Activated CD4-positive, alpha-beta T cell treated with anti-CD3 and anti-CD28 coated beads, Interleukin-2, amount 50 U/mL, for 16 hours (primary cell): ENCODE measurements at regions not wholly inside any gene's neighbourhood (a gene's known extent, or its start where the extent isn't known, plus 50 kb on each side); places are given as distances from the start of the nearest gene placed in this dataset.
"Not testable (repeated sequence)": the region's sequence is repeated elsewhere in the genome, so short reads cannot be mapped to it uniquely, and the experiment has no call there.

Source experiments
- DNase-seq: peaks from one replicate; pipeline ENCODE4 v3.0.0-alpha.2; 2020

DNA sequence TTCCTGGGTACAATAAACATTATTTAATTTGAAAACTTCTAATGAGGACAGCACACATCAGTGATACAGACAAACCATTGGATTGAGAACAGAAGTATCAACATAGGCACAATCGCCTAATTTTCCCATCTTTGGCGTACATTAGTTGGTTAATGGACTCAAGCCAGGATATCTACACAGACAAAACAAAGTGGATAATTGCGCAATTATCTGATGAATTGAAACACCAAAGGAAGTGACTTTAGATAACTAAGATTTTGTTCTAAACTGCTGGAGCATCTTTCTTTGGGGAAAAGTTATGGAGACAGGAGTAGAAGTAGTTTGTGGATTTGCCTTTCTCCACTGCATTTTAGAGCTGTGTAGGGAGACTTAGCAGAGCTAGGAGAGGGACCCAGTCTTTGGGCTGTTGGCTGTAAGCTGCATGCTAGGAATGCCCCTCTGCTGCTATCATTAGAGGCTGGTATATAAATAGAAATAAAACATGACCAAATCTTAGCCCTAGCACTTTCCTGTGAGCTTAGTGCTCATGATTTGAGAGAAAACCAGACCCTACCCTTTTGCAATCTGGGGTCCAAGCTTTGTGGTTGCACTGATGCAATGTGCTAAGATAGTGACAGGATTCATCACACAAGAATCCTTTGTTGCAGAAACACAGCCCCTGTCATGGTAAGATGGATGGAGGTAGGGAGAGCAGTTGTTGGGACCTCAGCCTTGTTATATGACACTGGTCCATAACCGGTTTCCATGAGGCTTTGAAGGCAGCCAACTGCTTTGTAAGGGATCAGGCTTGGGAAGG lies 264.5 kb upstream of the PIK3C3 start:
- DNase-seq = no peak

DNA sequence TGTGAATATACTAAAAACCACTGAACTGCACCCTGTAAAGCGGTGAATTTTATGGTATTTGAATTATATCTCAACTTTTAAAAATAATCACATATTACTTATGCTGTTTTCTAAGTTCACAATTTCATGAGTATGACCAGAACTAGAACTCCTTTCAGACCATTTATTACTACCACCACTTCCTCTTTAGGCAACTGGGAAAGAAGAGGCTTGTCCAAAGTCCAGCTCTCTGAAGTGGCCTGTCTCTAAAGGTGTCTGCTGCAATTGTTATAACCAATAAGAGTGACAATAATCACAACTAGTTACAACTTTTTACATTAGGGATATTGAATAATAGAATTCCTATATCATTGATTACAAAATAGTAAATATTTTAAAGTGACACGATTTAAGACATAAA lies 267.9 kb upstream of the PIK3C3 start:
- no peak for DNase-seq

DNA sequence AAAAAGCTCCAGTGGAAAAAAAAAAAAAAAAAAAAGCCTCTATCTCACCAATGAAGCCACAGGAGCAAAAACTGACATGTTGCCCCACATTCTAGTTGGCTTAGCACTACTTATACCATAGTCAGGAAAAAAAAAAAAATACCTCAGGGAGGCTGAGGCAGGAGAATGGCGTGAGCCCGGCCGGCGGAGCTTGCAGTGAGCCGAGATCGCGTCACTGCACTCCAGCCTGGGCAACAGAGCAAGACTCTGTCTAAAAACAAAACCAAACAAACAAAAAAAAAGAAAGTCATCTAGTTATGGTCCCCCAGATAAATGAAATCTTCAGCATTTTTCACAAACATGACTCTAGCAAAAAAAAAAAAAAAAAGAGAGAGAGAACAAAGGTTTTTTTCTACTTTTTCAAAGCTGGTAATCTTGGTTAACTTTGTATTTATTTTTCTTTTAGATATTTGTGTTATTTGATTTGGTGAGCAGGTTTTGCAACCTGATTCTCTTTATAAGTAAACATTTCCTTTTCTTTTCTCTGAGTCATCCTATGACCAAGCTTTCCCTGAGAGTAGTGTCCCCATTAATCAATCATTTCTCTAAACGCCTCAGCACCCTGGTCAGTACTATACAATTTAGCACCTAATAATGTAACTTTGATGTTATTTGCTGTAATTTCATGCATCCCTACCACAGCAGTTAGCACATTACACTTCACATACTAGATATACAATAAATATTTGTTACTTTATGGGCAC lies 273.7 kb upstream of the PIK3C3 start:
- no peak for DNase-seq

DNA sequence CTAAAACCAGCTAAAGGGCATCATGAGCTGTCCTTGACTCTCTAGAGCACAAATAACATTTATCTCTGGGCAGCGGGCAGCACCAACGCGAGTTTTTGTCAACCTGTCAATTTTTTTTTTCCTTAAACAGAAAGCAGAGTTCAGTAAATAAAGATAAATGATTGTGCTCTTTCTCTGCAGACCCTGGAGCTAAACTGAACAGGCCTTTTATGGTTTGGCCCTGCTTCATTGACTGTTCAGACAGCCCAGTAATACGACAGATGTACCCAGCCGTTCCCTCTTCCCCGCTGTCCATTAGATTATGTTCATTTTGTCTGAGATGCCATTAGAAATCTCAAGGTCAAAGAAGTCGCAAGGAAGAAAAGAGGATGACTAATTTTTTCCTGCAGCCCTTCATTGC lies 280.5 kb upstream of the PIK3C3 start:
- DNase-seq = no peak

DNA sequence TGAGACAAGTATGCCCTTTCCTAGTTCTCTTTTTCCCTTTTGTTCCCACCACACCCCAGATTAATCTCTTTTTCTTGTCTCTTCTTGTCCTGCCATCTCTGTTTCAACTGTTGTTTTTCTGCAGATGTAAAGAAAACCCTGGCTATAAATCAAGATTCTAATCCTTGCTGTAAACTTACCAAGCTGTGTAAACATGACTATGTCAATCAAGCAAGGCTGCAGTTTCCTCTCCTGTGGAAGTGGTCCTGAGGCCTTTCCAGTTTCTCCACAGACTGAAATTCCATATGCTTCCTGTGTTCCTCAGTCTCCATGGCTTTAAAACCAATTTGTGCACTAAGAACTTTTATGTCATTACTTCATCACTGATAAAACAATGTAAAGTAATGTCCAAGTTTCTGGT lies 288.8 kb upstream of the PIK3C3 start:
- DNase-seq = no peak

DNA sequence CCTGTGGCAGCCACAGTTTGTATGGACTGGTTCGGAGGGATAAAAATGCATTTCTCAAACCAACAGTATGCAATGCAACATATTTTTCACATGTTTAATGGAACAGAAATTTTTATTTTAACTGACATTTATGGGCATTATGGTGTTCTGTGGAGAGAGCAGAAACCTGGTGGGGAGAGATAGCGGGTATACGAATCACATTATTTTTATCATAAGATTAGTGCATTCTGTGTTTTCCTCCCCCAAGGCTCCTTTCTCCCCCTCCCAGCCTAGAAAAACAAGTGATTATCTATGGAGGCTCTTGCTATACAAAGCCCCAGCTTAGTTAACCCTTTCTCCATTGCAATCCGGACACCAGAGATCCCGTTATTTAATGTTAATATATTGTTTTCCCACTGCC lies 289.8 kb upstream of the PIK3C3 start:
- no peak for DNase-seq

DNA sequence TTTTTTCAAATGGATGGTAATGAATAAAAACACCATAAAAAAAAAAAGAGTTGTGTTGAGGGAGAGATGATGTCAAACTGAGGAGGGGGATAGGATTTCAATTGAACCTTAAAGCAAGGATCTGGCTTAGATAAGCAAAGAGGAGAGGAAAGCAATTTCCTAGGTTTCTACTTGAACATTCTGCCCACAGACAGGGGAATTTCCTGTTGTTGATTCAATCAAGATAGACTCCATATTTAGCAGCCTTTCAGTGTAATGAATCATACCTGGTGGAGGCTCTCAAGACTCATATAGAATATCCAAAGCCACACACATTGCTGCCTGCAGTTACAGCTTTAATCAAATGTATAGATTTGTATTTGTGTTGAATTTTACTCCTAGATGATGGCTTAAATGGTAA lies 294.4 kb upstream of the PIK3C3 start:
- DNase-seq = no peak

DNA sequence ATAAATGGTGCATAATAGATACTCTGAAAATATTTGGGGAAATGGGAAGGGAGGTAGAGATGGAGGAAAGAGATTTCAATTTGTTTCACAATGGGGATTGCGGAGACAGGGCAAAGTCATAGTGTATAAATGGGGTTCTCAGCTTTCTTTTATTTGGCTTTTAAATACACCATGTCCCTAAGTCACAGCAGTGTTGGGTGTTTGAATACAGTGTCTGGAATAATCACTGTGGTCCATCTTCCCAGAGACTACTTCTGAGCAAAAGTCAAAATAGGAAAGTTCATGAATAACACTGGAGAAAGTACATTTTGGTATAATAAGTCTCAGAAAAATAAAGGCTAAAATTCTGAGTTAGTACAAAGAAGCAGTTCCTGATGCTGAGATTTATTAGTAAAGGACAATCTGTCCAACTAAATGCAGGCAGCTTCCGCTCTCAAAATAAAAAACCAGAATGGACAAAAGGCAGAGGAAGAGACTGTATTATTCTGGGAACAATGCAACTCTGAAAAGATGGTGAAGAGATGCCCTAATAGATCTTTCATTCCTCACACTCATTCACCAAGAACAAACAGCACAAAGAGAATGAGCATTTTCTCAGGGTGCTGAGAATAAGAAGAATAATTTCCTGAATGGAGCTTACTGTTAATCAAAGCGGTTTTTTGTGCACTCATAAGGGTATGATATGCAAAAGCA lies 295.4 kb upstream of the PIK3C3 start:
- no peak for DNase-seq

DNA sequence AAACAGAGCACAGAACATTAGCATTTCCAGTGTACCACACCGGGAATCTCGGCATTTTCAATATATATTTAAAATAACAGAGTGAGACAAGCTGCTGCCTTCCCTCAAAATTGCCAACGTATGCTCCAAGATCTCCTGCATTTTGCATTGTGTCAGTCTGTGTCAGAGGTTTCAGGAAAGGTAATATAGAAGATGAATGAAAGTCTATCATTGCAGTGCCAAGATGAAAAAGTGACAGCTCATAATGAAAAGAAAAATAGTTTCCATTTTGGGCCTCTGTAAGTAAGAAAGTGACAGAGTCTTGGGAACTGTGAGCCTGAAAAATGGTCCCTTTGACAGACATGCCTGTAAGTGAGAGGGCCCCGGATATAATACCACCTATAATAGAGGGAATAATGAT lies 297.8 kb upstream of the PIK3C3 start:
- DNase-seq = no peak

DNA sequence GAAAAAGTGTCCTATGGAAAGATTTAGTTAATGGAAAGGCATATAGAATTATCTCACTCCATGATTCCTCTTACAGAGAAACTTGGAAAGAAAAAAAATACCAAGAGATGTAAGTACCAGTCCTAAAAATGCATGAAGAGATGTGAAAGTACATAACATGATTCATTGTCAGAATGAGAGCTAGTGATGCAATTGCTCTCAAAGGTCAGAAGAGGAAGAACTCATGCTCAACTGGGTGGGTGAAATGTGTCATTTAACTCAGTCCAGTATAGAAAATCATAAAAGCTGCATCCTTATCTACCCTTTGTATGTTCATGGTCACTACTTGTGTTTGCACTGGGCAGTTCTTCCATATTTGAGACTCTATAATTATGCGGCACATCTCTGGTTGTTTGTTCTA lies 300.0 kb upstream of the PIK3C3 start:
- DNase-seq = no peak

DNA sequence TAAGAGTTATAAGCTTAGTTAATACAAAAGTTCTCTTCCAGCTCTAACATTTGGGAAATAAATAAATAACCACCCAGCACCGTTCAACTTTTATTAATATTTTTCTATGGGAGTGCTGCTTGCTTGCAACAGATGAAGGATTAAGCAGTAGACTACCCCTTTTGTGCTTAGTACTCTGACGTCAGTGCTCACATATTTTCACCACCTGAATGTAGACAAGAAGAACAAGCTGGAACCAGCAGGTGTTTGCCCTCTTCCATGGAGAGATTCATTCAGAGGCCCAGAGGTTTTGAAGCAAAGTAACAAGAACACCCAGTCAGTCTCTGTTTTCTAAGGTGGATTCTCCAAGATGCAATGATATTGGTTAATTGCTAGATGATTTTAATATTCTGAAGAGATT lies 307.1 kb upstream of the PIK3C3 start:
- no peak for DNase-seq

DNA sequence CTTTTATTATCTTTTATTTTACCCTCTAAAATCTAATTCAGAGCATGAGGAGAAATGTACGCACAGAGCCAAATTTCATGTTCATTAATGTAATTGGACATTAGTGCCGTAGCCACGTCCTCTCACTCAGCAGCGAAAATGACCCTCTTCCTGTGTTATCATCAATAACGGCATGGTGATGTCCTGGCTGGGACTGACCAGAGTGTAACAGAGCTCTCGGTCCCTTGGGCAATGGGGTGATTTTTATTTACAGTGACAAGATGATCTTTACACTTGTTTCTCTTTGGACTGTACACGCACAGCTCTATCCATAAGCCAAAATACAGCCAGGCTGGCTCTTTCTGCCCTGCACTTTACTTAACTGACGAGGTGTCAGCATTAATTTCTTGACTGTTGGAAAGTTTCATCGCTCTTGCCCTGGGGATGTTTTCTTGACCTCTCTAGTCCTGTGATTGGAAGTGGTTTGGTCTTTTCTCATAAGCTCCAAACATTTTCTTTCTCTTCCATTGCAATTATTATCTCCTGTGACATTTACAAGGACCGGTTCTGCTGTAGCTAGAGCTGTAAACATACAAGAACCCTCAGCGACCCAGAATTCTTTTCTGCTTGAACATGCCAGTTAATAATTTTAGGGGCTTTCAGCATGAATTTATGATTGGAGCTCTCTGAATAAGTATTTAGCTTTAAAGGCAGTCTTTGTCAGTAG lies 308.0 kb upstream of the PIK3C3 start:
- DNase-seq = no peak

DNA sequence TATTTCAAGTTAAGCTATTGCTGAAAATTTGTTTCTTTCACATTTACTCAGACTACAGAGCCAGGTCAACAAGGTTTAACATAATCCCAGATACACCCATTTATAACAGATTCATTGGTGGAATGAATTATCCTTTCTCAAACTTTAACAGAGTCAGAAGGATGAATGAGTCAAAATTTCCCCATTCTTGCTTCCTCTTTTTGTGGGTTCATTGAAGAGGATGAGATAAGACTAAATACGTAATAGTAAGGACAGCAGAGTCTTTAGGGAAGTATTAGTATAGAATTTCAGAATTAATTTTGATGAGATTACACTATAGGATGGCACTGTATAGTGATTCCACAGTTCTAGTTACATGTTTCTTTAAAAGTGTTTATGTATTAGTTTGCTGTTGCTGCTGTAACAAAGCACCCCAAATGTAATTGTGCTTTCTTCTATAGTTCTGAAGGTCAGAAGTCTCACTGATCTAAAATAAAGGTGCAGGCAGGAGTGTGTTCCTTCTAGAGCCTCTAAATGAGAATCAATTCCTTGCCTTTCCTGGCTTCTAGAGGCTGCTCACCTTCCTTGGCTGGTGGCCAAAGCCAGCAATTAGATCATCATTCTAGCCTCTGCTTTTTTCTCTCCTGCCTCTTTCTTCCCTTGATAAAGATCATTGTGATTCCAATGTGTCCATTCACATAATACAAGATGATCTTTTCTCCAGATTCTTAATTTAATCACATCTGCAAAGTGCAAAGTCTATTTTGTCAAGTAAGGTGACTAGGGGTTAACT lies 309.3 kb upstream of the PIK3C3 start:
- no peak for DNase-seq

DNA sequence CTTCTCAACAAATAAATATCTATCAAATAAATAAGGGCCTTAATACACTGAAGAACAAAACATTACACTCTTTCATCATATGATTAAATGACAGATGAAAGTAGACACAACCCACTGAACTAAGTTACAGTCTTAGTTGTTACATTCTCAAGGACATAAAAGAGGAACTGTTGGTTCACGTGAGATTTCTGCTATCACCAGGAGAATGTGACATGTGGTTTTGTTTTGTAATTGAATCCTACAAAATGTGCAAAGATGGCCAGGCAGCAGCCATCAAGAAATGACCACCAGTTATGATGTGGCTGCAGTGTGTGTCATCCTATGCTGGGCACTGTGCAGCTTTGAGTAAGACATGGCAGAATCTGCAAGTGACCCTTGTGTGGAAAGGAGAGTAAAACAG lies 310.6 kb upstream of the PIK3C3 start:
- DNase-seq = no peak

DNA sequence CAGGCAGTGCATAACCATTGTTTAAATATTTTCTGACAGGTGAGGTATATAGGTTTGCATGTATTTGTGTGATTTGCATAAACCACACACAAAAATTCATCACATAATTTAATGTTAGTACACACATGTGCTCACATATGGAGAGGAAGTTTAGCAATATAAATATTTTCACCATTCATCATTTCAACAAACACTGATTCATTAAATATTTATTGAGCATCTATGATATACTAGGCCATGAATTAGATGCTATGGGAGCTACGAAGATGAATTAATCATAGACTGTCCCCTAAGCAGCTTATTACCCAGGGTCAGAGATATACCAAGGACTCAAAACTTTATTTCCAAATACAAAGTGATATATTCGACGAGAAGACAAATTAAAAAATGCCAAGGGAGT lies 311.6 kb upstream of the PIK3C3 start:
- no peak for DNase-seq

DNA sequence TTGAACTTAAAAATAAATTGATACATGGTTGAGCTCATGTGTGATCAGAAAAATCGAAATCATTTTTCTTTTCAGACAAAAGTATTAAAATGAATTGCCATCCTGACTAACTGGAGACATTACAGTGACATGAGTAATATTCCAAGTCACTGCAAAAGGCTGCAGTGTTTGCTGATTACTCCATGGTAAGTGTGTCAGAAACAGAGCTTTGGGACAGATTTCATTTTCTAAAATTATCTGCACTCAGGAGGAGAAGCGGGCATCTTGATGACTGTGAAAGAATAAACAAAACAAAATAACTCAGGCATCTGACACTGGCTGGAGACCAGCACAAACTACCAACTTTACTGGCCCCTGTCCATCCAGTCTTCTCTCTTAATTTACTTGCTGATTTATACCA lies 312.3 kb upstream of the PIK3C3 start:
- no peak for DNase-seq

DNA sequence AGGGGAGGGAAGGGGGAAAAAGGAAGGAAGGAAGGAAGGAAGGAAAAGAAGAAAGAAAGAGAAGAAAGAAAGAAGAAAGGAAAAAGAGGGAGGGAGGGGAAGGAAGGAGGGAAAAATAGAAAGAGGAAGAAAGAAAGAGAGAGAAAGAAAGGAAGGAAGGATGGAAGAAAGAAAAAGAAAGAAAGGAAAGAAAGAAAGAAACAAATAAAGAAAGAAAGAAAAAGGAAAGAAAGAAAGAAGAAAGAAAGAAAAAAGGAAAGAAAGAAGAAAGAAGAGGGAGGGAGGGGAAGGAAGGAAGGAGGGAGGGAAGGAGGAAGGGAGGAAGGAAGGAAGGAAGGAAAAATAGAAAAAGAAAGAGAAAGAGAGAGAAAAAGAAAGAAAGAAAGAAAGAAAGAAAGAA lies 315.8 kb upstream of the PIK3C3 start:
- DNase-seq = no peak

DNA sequence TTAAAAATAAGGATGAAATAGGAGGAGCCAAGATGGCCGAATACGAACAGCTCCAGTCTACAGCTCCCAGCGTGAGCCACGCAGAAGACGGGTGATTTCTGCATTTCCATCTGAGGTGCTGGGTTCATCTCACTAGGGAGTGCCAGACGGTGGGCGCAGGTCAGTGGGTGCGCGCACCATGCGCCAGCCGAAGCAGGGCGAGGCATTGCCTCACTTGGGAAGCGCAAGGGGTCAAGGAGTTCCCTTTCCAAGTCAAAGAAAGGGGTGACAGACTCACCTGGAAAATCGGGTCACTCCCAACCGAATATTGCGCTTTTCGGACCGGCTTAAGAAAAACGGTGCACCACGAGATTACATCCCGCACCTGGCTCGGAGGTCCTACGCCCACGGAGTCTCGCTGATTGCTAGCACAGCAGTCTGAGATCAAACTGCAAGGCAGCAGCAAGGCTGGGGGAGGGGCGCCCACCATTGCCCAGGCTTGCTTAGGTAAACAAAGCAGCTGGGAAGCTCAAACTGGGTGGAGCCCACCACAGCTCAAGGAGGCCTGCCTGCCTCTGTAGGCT lies 323.2 kb upstream of the PIK3C3 start:
- not testable (repeated sequence) for DNase-seq

DNA sequence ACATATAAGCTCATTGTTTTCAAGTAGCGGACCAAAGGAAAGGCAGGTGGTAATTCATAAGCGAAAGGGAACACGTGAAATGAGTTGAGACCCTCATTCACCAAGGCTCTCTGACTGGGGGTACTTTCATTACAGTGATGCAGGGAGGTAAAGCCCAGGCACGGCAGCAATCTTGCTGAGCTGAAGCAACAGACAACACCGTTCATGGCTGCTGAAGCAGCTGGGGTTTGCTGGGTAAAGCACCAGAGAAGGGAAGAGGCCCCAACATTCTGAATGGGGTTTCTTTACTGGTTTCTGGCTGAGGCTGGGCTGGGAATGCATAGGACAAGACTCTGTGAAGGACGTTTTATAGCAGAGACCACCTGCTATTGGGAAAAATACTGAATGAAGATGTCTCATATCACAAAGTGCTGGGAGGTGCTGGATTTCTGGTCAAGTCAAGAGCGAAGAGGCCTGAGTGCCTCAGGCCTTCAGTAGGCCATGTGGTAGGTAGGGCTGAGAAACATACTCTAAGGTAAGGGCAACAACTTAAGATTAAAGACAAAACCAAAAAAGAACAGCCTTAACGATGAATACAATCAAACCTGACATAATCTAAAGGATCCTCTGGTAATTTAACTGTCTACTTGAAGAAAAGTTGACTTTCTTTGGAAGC lies 324.7 kb upstream of the PIK3C3 start:
- DNase-seq = no peak

DNA sequence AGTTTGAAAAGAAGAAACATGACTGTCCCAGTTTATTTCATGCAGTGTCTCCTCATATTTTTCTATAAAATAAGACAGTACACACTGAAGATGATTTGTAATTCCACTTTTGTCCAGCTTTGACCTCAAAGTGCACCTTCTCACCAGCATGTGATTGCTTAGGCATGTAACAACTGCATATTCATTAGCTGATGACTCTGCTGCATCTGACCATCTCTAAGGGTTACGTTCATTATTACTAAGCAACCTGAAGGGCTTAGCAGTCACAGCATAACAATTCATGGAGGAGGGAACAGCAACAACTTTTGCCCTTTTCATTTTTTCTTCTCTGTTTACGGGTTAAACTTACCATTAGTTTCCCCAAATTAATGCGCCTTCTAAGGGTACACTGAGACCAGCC lies 330.6 kb upstream of the PIK3C3 start:
- DNase-seq = no peak

DNA sequence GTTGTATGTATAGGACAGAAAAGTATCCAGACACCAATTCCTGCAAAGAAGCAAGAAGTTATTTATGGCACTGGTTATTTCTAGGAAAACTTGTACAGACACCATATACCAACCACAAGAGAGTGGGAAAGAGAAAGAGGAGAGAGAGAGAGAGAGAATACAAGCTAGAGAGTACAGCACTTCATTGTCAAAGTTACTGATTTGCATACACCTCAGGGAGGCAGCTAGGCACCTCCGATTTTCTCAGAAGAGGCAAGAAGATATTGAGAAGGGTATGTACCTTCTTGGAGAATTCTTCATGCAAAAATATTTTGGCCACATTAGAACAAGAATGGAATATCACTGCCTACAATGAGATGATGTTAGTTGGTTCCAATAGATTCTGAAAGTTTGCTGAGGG lies 333.9 kb upstream of the PIK3C3 start:
- no peak for DNase-seq

DNA sequence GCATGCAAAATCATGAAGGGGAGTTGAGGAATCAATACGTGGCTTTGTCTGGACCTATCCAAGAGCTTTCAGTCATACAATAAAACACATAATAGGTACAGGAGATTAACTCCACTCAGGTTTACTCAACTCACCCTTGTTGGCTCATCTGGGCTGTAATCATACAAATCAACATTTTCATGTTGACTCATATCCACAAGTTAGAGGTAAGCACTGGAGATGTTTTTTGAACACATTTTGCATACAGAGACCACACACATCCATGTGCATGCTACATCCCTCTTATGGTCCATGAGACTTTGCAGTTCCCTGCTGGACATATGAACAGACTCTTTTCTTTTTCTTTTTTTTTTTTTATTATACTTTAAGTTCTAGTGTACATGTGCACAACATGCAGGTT lies 336.9 kb upstream of the PIK3C3 start:
- DNase-seq = peak; percentile 10
